HCT116 (cell line): ENCODE measurements at regions not wholly inside any gene's neighbourhood (a gene's known extent, or its start where the extent isn't known, plus 50 kb on each side); places are given as distances from the start of the nearest gene placed in this dataset.

Experiments used
- ATAC-seq: fragments of 200-7000 bp; cut with Tn5 transposase; 2 replicates; pipeline ENCODE4 v1.9.1; 2020; ENCODE audit warnings: mild to moderate bottlenecking, moderate library complexity
- BruUV-seq: library from RNA; stranded (reverse); fragments of 400-500 nt; replicated peaks from 2 replicates; lab custom pipeline; 2021; lab: Mats Ljungman, UMichigan
- CTCF ChIA-PET: fragments of 300-600 bp; sonication (Branson Sonifier 250); formaldehyde crosslinking; loops from one replicate; lab custom pipeline; 2021; ENCODE audit warnings: antibody characterized with exemption; lab: Charles Lee
- POLR2A ChIA-PET: fragments of 300-600, 350-600 bp; sonication (Branson Sonifier 250); formaldehyde crosslinking; loops from one replicate; lab custom pipeline; 2021; ENCODE audit warnings: antibody characterized with exemption; lab: Charles Lee
- RAD21 ChIA-PET, 2 experiments: fragments of 300-600 bp; sonication (Branson Sonifier 250); formaldehyde crosslinking; loops; one replicate each; lab custom pipeline; 2023; ENCODE audit warnings: low total read pairs in 2 of 2; ENCODE audit not compliant: uncharacterized antibody in 2 of 2, unreplicated experiment in 2 of 2, low non-redundant PET in 1 of 2; lab: Charles Lee
- DNase-seq: peaks from one replicate; pipeline ENCODE4 v3.0.0-alpha.2; 2010; ENCODE audit warnings: low read depth, low spot score
- H2AFZ ChIP-seq: fragments of 200-600 bp; shearing (Covaris generic), sonication (generic); 2 replicates; pipeline ENCODE4 v1.6.1; 2017; ENCODE audit warnings: low read depth, mixed run types, mixed read lengths, antibody characterized with exemption, low read length; ENCODE audit not compliant: poor library complexity, severe bottlenecking
- H3K27ac ChIP-seq: 2 replicates; pipeline ENCODE4 v1.5.1; 2012; ENCODE audit warnings: low read depth, low read length
- H3K27me3 ChIP-seq: fragments of 200-600 bp; sonication (generic); 2 replicates; pipeline ENCODE4 v1.6.1; 2016; ENCODE audit warnings: mixed run types, low read length, mixed read lengths; ENCODE audit not compliant: insufficient read depth
- H3K36me3 ChIP-seq, 2 experiments: fragments of 200-500 bp in 1 of 2; fragments of 200-600 bp in 1 of 2; sonication (Bioruptor generic) in 1 of 2; sonication (generic) in 1 of 2; 2 replicates each; pipeline versions ENCODE4 v1.5.1 to v1.6.1; 2014 to 2016; ENCODE audit warnings: low read length in 2 of 2, inconsistent platforms in 1 of 2, mixed read lengths in 1 of 2, mixed run types in 1 of 2; ENCODE audit not compliant: insufficient read depth in 2 of 2, control insufficient read depth in 1 of 2
- H3K4me1 ChIP-seq, 2 experiments: fragments of 200-600 bp in 1 of 2; sonication (generic) in 1 of 2; 2 replicates each; pipeline versions ENCODE4 v1.5.1 to v1.6.1; 2012 to 2017; ENCODE audit warnings: low read length in 2 of 2, inconsistent platforms in 1 of 2, mild to moderate bottlenecking in 1 of 2, mixed read lengths in 1 of 2, mixed run types in 1 of 2, moderate library complexity in 1 of 2; ENCODE audit not compliant: insufficient read depth in 2 of 2, control insufficient read depth in 1 of 2
- H3K4me2 ChIP-seq: fragments of 200-600 bp; sonication (generic); 2 replicates; pipeline ENCODE4 v1.6.1; 2017; ENCODE audit warnings: mixed run types, low read length, mixed read lengths
- H3K4me3 ChIP-seq, 2 experiments: fragments of 200-600 bp in 1 of 2; sonication (generic) in 1 of 2; replicated peaks in 1 of 2; 2 replicates each; pipeline ENCODE4 v1.5.1; 2011 to 2016; ENCODE audit warnings: low read length in 2 of 2, control low read depth in 1 of 2, low read depth in 1 of 2, mild to moderate bottlenecking in 1 of 2, mixed read lengths in 1 of 2, mixed run types in 1 of 2
- H3K79me2 ChIP-seq: fragments of 200-600 bp; sonication (generic); 2 replicates; pipeline ENCODE4 v1.6.1; 2017; ENCODE audit warnings: mild to moderate bottlenecking, mixed run types, low read length, moderate library complexity, mixed read lengths; ENCODE audit not compliant: insufficient read depth
- H3K9ac ChIP-seq: fragments of 200-600 bp; sonication (generic); 2 replicates; pipeline ENCODE4 v1.6.1; 2016; ENCODE audit warnings: low read length, mixed read lengths
- H3K9me2 ChIP-seq: fragments of 200-600 bp; sonication (generic), shearing (Covaris generic); 2 replicates; pipeline ENCODE4 v1.6.1; 2017; ENCODE audit warnings: mixed run types, mild to moderate bottlenecking, moderate library complexity; ENCODE audit not compliant: insufficient read depth
- H3K9me3 ChIP-seq, 2 experiments: fragments of 200-500 bp in 1 of 2; fragments of 200-600 bp in 1 of 2; sonication (Bioruptor generic) in 1 of 2; sonication (generic) in 1 of 2; 2 replicates each; pipeline ENCODE4 v1.6.1; 2014 to 2017; ENCODE audit warnings: low read length in 2 of 2, mixed read lengths in 2 of 2, inconsistent platforms in 1 of 2, low read depth in 1 of 2, mild to moderate bottlenecking in 1 of 2, mixed run types in 1 of 2, moderate library complexity in 1 of 2; ENCODE audit not compliant: control insufficient read depth in 1 of 2, insufficient read depth in 1 of 2
- H4K20me1 ChIP-seq: fragments of 200-600 bp; sonication (generic), shearing (Covaris generic); 2 replicates; pipeline ENCODE4 v1.6.1; 2017; ENCODE audit warnings: mixed run types, mild to moderate bottlenecking, moderate library complexity; ENCODE audit not compliant: insufficient read depth
- ATF3 ChIP-seq: IDR thresholded peaks from 2 replicates; pipeline ENCODE4 v1.6.1; 2012
- CEBPB ChIP-seq: IDR thresholded peaks from 2 replicates; pipeline ENCODE4 v1.6.1; 2012; ENCODE audit warnings: low read depth
- EGR1 ChIP-seq: IDR thresholded peaks from 2 replicates; pipeline ENCODE4 v1.6.1; 2012; ENCODE audit warnings: low read depth
- EZH2 ChIP-seq: fragments of 200-600 bp; sonication (generic); IDR thresholded peaks from 2 replicates; pipeline ENCODE4 v1.6.1; 2017; ENCODE audit warnings: antibody characterized with exemption, mixed run types
- EZH2phosphoT487 ChIP-seq: fragments of 200-600 bp; IDR thresholded peaks from 2 replicates; pipeline ENCODE4 v1.6.1; 2018; ENCODE audit warnings: antibody characterized with exemption, borderline replicate concordance
- JUND ChIP-seq: IDR thresholded peaks from 2 replicates; pipeline ENCODE4 v1.6.1; 2012
- MAX ChIP-seq: IDR thresholded peaks from 2 replicates; pipeline ENCODE4 v1.6.1; 2012
- POLR2AphosphoS5 ChIP-seq: IDR thresholded peaks from 2 replicates; pipeline ENCODE4 v1.6.1; 2011; ENCODE audit warnings: mild to moderate bottlenecking, low read depth, low read length, moderate library complexity
- RAD21 ChIP-seq: IDR thresholded peaks from 2 replicates; pipeline ENCODE4 v1.6.1; 2012; ENCODE audit warnings: low read depth, mild to moderate bottlenecking
- REST ChIP-seq: IDR thresholded peaks from 2 replicates; pipeline ENCODE4 v1.6.1; 2012; ENCODE audit warnings: low read depth
- SIN3A ChIP-seq: IDR thresholded peaks from 2 replicates; pipeline ENCODE4 v1.6.1; 2012; ENCODE audit warnings: low read depth
- SP1 ChIP-seq: IDR thresholded peaks from 2 replicates; pipeline ENCODE4 v1.6.1; 2012; ENCODE audit warnings: low read depth
- YY1 ChIP-seq: IDR thresholded peaks from 2 replicates; pipeline ENCODE4 v1.6.1; 2011; ENCODE audit warnings: low read length, low read depth, moderate library complexity, mild to moderate bottlenecking; ENCODE audit not compliant: insufficient replicate concordance; ENCODE audit errors: extremely low read depth
- ZFX ChIP-seq: fragments of 450-650 bp; IDR thresholded peaks from 2 replicates; pipeline ENCODE4 v1.6.1; 2017
- ZNF274 ChIP-seq: fragments of 200-500 bp; sonication (Bioruptor generic); IDR thresholded peaks from 2 replicates; pipeline ENCODE4 v1.6.1; 2014; ENCODE audit warnings: mild to moderate bottlenecking, low read depth, low read length, inconsistent platforms
- intact Hi-C: fragments of 100-400 bp; cut with micrococcal nuclease; formaldehyde crosslinking; loops from 2 replicates; pipeline ENCODE4 v1.10.0; 2022

GRCh38 chr4:123301923-123302322, 94.7 kb upstream of the SPRY1 start:
- Histone ChIP-seq H3K4me1 (no peaks in the 10 kb centered on the region), H3K9me2 (no peaks in the 10 kb centered on the region), H3K9me3 (no peaks in the 10 kb centered on the region), H3K27me3 (no peaks in the 10 kb centered on the region), H3K4me2 (no peak overlapping the region), H4K20me1 (no peaks in the 10 kb centered on the region), H3K79me2 (no peaks in the 10 kb centered on the region), H2AFZ (no peak overlapping the region), H3K4me3 (no peak overlapping the region), H3K9ac (no peak overlapping the region), H3K27ac (no peak overlapping the region), H3K36me3 (no peaks in the 10 kb centered on the region)
- ATAC-seq: no peak
- intact Hi-C loops: no loop called here
- no TSS peak for BruUV-seq
- TF ChIP-seq ZNF274: no peak
- TF ChIP-seq JUND: no peak
- no peak for TF ChIP-seq CEBPB
- TF ChIP-seq SIN3A: no peak
- TF ChIP-seq SP1: no peak
- TF ChIP-seq YY1: no peak
- TF ChIP-seq POLR2AphosphoS5: no peak
- TF ChIP-seq EZH2phosphoT487: no peak
- TF ChIP-seq RAD21: no peak
- TF ChIP-seq REST: no peak
- TF ChIP-seq ATF3: no peak
- no peak for TF ChIP-seq MAX
- no peak for TF ChIP-seq ZFX
- TF ChIP-seq EZH2: no peak
- TF ChIP-seq EGR1: no peak
- POLR2A ChIA-PET: no interaction called here
- RAD21 ChIA-PET: no interaction called here
- no peak for DNase-seq
- CTCF ChIA-PET: no interaction called here
